ENCODE measurements at regions not wholly inside any gene's neighbourhood (a gene's known extent, or its start where the extent isn't known, plus 50 kb on each side); places are given as distances from the start of the nearest gene placed in this dataset.

DNA sequence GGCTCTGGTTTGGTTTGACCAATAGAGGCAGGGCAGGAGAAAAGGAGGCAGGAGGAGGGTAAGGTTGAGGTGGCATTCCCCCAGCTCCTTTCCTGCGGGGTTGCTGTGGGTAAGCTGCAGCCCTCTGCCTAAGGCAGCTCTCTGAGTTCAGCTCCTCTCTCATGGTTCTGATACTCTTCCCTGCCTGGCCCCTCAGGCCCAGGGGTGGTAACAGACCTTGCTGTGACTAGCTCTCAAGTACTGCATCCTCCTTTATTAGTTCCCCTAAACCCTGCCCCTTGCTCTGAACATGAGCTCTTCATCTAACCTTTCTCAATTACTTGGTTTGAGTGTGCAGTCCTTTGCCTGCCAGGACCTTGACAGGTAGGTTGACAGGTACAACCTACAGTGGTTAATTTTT, 205.5 kb downstream of the SLC4A3 start:
- H3K27ac ChIP-seq, result no peak overlapping the region
- H3K4me1 ChIP-seq (ENCODE audit: low read depth), result peaks cover 3% of the 10 kb centered on the region
- DNase-seq (ENCODE audit: low read depth in 1 of 2, low spot score in 1 of 2), result no peak
- no peaks in the 10 kb centered on the region for H3K36me3 ChIP-seq
- TF ChIP-seq CTCF (IDR thresholded peaks at IDR 0.05; ENCODE audit: low read depth, low read length), result no peak
- no peak overlapping the region for H3K4me3 ChIP-seq
- H3K27me3 ChIP-seq, result no peaks in the 10 kb centered on the region
- no peaks in the 10 kb centered on the region for H3K9me3 ChIP-seq (ENCODE audit: low read depth)

- Histone ChIP-seq H3K27ac (no peak overlapping the region), H3K27me3 (no peaks in the 10 kb centered on the region), H3K9me3 (ENCODE audit: low read depth) (no peaks in the 10 kb centered on the region), H3K4me3 (no peak overlapping the region), H3K4me1 (ENCODE audit: low read depth) (no peaks in the 10 kb centered on the region), H3K36me3 (no peaks in the 10 kb centered on the region)
- TF ChIP-seq CTCF (IDR thresholded peaks at IDR 0.05; ENCODE audit: low read depth, low read length), result no peak
- DNase-seq (ENCODE audit: low read depth in 1 of 2, low spot score in 1 of 2), result no peak
These were observed 208.1 kb downstream of the SLC4A3 start for GRCh38 chr2:219835493-219835892.

- no peaks in the 10 kb centered on the region for H3K4me1 ChIP-seq (ENCODE audit: low read depth)
- H3K27ac ChIP-seq, result no peak overlapping the region
- H3K36me3 ChIP-seq, result no peaks in the 10 kb centered on the region
- no peaks in the 10 kb centered on the region for H3K9me3 ChIP-seq (ENCODE audit: low read depth)
- peak; percentile 41 for TF ChIP-seq CTCF (IDR thresholded peaks at IDR 0.05; ENCODE audit: low read depth, low read length)
- H3K4me3 ChIP-seq, result no peak overlapping the region
- H3K27me3 ChIP-seq, result no peaks in the 10 kb centered on the region
- DNase-seq (ENCODE audit: low read depth in 1 of 2, low spot score in 1 of 2), result peak in 1 of 2 donors; percentile 29
These were observed 209.3 kb downstream of the SLC4A3 start for GRCh38 chr2:219836647-219837177.

DNA sequence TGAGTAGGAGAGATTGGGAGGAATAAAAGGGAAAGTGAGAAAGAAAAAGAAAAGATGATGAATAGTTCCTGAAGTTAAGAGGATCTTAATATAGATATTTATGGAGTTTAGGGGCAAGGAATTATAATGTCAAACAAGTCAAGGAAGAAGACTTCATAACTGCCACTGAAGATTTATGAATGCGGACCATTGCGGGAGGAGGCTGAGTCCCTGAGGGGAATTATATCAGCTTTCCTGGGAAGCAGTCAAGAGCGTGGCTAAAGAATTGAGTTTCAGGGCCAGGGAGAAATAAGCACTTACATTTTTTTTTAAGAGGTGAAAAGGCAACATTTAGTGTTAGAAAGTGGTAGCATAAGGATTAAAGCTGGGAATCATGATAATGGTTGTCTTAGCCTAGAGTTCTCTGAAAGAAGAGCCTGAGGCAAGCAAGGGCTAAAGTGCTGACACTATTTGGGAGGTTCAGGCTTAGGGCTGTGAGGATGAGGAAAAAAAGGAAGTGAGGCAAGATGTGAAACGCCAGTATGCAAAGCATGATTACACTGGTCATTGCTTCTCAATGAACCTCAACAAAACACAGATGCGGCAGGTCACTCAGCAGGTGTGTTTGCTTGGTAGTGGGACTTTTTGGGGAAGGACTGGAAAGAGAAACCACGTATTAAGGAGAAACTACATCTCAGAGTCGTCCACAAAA, 217.1 kb downstream of the SLC4A3 start:
- H3K9me3 ChIP-seq (ENCODE audit: low read depth), result no peaks in the 10 kb centered on the region
- H3K4me3 ChIP-seq, result no peak overlapping the region
- no peaks in the 10 kb centered on the region for H3K36me3 ChIP-seq
- no peaks in the 10 kb centered on the region for H3K27me3 ChIP-seq
- H3K27ac ChIP-seq, result no peak overlapping the region
- H3K4me1 ChIP-seq (ENCODE audit: low read depth), result no peaks in the 10 kb centered on the region
- no peak for DNase-seq (ENCODE audit: low read depth in 1 of 2, low spot score in 1 of 2)
- no peak for TF ChIP-seq CTCF (IDR thresholded peaks at IDR 0.05; ENCODE audit: low read depth, low read length)

GRCh38 chr2:219848882-219849281, 221.5 kb downstream of the SLC4A3 start:
- Histone ChIP-seq H3K36me3 (no peaks in the 10 kb centered on the region), H3K9me3 (ENCODE audit: low read depth) (no peaks in the 10 kb centered on the region), H3K27me3 (no peaks in the 10 kb centered on the region), H3K27ac (no peak overlapping the region), H3K4me3 (no peak overlapping the region), H3K4me1 (ENCODE audit: low read depth) (no peaks in the 10 kb centered on the region)
- no peak for TF ChIP-seq CTCF (IDR thresholded peaks at IDR 0.05; ENCODE audit: low read depth, low read length)
- DNase-seq (ENCODE audit: low read depth in 1 of 2, low spot score in 1 of 2), result no peak

Data from cardiac muscle cell (in vitro differentiated cells and primary cell).